ENCODE measurements at regions not wholly inside any gene's neighbourhood (a gene's known extent, or its start where the extent isn't known, plus 50 kb on each side); places are given as distances from the start of the nearest gene placed in this dataset.

DNA sequence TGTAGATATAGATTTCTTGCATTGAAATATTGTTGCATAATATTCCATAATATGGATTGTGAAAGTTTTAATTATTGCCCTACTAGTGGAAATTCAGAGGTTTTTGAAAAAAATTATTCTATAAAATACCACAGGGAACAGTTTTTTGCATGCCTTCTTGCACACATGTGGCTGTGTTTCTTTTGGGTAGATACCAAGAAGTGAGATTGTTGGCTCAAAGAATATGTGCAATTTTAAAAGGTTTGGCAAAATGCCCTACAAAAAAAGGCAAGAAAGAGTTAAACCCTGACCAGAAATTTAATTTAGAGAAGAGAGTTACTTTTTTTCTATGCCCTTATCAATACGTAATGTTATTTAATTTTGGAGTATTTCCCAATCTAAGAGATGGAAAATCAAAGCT lies 270.8 kb upstream of the DAPK1 start:
- H3K9ac ChIP-seq (replicated peaks; ENCODE audit: extremely low read depth, insufficient read depth, low read length) = no peak overlapping the region
- TF ChIP-seq, protein P1, sequence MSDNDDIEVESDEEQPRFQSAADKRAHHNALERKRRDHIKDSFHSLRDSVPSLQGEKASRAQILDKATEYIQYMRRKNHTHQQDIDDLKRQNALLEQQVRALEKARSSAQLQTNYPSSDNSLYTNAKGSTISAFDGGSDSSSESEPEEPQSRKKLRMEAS (IDR thresholded peaks at IDR 0.05; ENCODE audit: insufficient read depth, insufficient read length) = no peak
- TF ChIP-seq FOS (IDR thresholded peaks at IDR 0.05; ENCODE audit: borderline replicate concordance, insufficient read depth, low read length) = no peak
- TF ChIP-seq POLR2A (IDR thresholded peaks at IDR 0.05; ENCODE audit: low read depth, low read length) = no peak
- TF ChIP-seq GATA2 (IDR thresholded peaks at IDR 0.05; ENCODE audit: insufficient read depth, insufficient read length, low read depth, low read length) = no peak
- TF ChIP-seq, protein P2, sequence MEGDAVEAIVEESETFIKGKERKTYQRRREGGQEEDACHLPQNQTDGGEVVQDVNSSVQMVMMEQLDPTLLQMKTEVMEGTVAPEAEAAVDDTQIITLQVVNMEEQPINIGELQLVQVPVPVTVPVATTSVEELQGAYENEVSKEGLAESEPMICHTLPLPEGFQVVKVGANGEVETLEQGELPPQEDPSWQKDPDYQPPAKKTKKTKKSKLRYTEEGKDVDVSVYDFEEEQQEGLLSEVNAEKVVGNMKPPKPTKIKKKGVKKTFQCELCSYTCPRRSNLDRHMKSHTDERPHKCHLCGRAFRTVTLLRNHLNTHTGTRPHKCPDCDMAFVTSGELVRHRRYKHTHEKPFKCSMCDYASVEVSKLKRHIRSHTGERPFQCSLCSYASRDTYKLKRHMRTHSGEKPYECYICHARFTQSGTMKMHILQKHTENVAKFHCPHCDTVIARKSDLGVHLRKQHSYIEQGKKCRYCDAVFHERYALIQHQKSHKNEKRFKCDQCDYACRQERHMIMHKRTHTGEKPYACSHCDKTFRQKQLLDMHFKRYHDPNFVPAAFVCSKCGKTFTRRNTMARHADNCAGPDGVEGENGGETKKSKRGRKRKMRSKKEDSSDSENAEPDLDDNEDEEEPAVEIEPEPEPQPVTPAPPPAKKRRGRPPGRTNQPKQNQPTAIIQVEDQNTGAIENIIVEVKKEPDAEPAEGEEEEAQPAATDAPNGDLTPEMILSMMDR (IDR thresholded peaks at IDR 0.05; ENCODE audit: extremely low read depth in 1 of 2, insufficient read depth in 1 of 2, low read depth in 1 of 2, low read length in 2 of 2) = no peak
- TF ChIP-seq POLR2AphosphoS5 (IDR thresholded peaks at IDR 0.05; ENCODE audit: insufficient read depth, low read depth, low read length) = no peak
- TF ChIP-seq EZH2 (IDR thresholded peaks at IDR 0.05; ENCODE audit: borderline replicate concordance, low read depth, low read length, severe bottlenecking) = no peak
- no peak for TF ChIP-seq MYC (IDR thresholded peaks at IDR 0.05; ENCODE audit: low read depth, low read length)
- no peak for TF ChIP-seq JUN (IDR thresholded peaks at IDR 0.05; ENCODE audit: borderline replicate concordance, insufficient read depth, insufficient read length, low read depth)
- ChIA-PET POLR2A (no interaction called here), CTCF (no interaction called here)
- no peaks in the 10 kb centered on the region for H3K36me3 ChIP-seq (ENCODE audit: control insufficient read depth in 2 of 2, extremely low read depth in 1 of 2, insufficient read depth in 2 of 2, low read length in 2 of 2)
- no peak overlapping the region for H3K27ac ChIP-seq (ENCODE audit: insufficient read depth, low read depth, low read length)
- FAIRE-seq (no peak), DNase-seq (ENCODE audit: low read depth, low spot score) (no peak)
- H3K4me3 ChIP-seq (replicated peaks in 1 of 3; ENCODE audit: insufficient read depth in 1 of 3, low read depth in 1 of 3, low read length in 3 of 3) = no peak overlapping the region
- H3K79me2 ChIP-seq (ENCODE audit: control insufficient read depth, insufficient read depth, low read length) = no peaks in the 10 kb centered on the region
- intact Hi-C loops (cut with micrococcal nuclease) = no loop called here
- no peaks in the 10 kb centered on the region for H3K9me1 ChIP-seq (replicated peaks; ENCODE audit: control insufficient read depth, extremely low read depth, insufficient read depth, low read length)
- no peaks in the 10 kb centered on the region for H3K27me3 ChIP-seq (ENCODE audit: control insufficient read depth in 2 of 2, insufficient read depth in 2 of 2, low read length in 2 of 2)
- dilution Hi-C loops (cut with MboI; ENCODE audit: extremely low pct_ligation_motif_present, low sequenced_read_pairs) = no loop called here
- BruUV-seq (replicated peaks) = no TSS peak
- no peak overlapping the region for H3K4me2 ChIP-seq (ENCODE audit: insufficient read depth, low read length)
- H4K20me1 ChIP-seq (replicated peaks; ENCODE audit: control insufficient read depth, extremely low read depth, insufficient read depth, low read length) = no peaks in the 10 kb centered on the region
- H2AFZ ChIP-seq (ENCODE audit: low read depth, low read length) = no peak overlapping the region
- H3K4me1 ChIP-seq (ENCODE audit: control insufficient read depth, extremely low read depth, insufficient read depth, low read length) = no peaks in the 10 kb centered on the region
- H3K9me3 ChIP-seq (replicated peaks; ENCODE audit: control insufficient read depth, insufficient read depth, low read length) = no peaks in the 10 kb centered on the region

Data from endothelial cell of umbilical vein (primary cell).